ENCODE measurements at regions not wholly inside any gene's neighbourhood (a gene's known extent, or its start where the extent isn't known, plus 50 kb on each side); places are given as distances from the start of the nearest gene placed in this dataset.
"Not testable (repeated sequence)": the region's sequence is repeated elsewhere in the genome, so short reads cannot be mapped to it uniquely, and the experiment has no call there.

DNA sequence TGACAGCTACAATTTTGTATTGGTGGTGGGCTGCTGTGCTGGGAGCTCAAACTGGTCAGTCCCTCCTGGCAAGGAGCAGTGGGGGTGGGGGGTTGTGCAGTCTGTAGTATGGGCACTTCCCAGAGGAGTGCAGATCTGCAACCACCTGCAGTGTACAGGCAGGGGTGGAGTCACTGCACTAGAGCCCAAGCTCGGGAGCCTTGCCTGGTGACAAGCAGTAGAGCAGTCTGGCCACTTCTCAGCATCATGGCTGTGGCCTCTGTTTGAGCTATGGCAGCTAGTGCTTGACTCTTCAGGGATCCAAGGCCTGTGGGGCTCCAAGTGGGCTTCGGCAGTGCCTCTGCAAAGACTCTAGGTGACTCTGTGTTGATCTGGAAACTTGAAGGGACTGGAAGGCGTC lies 585.1 kb upstream of the GRM3 start:
- TF ChIP-seq, protein P1, sequence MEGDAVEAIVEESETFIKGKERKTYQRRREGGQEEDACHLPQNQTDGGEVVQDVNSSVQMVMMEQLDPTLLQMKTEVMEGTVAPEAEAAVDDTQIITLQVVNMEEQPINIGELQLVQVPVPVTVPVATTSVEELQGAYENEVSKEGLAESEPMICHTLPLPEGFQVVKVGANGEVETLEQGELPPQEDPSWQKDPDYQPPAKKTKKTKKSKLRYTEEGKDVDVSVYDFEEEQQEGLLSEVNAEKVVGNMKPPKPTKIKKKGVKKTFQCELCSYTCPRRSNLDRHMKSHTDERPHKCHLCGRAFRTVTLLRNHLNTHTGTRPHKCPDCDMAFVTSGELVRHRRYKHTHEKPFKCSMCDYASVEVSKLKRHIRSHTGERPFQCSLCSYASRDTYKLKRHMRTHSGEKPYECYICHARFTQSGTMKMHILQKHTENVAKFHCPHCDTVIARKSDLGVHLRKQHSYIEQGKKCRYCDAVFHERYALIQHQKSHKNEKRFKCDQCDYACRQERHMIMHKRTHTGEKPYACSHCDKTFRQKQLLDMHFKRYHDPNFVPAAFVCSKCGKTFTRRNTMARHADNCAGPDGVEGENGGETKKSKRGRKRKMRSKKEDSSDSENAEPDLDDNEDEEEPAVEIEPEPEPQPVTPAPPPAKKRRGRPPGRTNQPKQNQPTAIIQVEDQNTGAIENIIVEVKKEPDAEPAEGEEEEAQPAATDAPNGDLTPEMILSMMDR (IDR thresholded peaks at IDR 0.05), result no peak
- Histone ChIP-seq H3K4me3 (no peak overlapping the region), H3K4me1 (no peaks in the 10 kb centered on the region), H3K27ac (no peak overlapping the region), H3K36me3 (no peaks in the 10 kb centered on the region), H3K9me3 (peaks cover 3 to 9% of the 10 kb centered on the region in 2 donors), H3K27me3 (no peaks in the 10 kb centered on the region)
- DNase-seq (ENCODE audit: low spot score in 2 of 2), result no peak
- intact Hi-C loops (cut with DNase I), result no loop called here

DNA sequence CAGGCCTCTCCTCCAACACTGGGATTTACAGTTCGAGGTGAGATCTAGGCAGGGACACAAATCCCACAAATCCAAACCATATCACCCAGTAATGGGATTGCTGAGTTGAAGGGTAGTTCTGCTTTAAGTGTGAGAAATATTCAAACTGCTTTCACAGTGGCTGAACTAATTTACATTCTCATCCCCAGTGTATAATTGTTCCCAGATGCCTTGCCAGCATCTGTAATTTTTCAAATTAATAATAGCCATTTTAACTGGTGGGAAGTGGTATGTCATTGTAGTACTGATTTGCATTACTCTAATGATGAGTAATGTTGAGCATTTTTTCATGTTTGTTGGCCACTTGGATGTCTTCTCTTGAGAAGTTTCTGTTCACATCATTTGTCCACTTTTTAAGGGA lies 592.8 kb upstream of the GRM3 start:
- intact Hi-C loops (cut with DNase I), result no loop called here
- Histone ChIP-seq H3K4me1 (no peaks in the 10 kb centered on the region), H3K36me3 (no peaks in the 10 kb centered on the region), H3K9me3 (peaks cover 0 to 3% of the 10 kb centered on the region in 2 donors), H3K4me3 (no peak overlapping the region), H3K27ac (no peak overlapping the region), H3K27me3 (no peaks in the 10 kb centered on the region)
- TF ChIP-seq, protein P1 (IDR thresholded peaks at IDR 0.05), result no peak
- DNase-seq (ENCODE audit: low spot score in 2 of 2), result no peak

DNA sequence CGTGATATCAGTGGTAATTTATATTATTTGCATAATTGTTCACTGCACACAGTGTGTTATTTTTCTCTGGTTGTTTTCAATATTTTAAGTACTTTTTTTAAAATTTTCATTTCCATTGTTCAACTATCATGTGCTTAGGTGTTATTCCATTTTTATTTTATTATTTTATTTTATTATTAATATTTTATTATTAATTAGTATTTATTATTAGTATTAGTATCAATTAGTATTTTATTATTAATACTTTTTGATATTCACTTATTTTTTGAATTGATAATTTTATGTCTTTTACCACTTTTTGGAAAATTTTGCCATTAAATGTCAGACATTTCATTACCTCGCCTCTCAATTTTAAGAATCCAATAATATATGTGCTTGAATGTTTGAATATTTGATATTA lies 593.8 kb upstream of the GRM3 start:
- Histone ChIP-seq H3K4me3 (no peak overlapping the region), H3K9me3 (peaks cover 0 to 3% of the 10 kb centered on the region in 2 donors), H3K4me1 (no peaks in the 10 kb centered on the region), H3K27me3 (no peaks in the 10 kb centered on the region), H3K36me3 (no peaks in the 10 kb centered on the region), H3K27ac (no peak overlapping the region)
- DNase-seq (ENCODE audit: low spot score in 2 of 2), result no peak
- intact Hi-C loops (cut with DNase I), result no loop called here
- TF ChIP-seq, protein P1 (IDR thresholded peaks at IDR 0.05), result no peak

DNA sequence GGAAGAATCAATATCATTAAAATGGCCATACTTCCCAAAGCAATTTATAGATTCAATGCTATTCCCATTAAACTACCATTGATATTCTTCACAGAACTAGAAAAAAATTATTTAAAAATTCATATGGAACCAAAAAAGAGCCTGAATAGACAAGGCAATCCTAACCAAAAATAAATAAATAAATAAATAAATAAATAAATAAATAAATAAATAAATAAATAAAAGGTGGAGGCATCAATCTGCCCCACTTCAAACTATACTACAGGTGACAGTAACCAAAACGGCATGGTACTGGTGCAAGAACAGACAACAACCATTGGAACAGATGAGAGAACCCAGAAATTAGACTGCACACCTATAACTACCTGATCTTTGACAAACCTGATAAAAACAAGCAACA lies 598.5 kb upstream of the GRM3 start:
- intact Hi-C loops (cut with DNase I); H3K9me3 ChIP-seq; H3K4me3 ChIP-seq; H3K36me3 ChIP-seq; DNase-seq (ENCODE audit: low spot score in 2 of 2); H3K4me1 ChIP-seq; H3K27ac ChIP-seq; H3K27me3 ChIP-seq: not testable (repeated sequence)

DNA sequence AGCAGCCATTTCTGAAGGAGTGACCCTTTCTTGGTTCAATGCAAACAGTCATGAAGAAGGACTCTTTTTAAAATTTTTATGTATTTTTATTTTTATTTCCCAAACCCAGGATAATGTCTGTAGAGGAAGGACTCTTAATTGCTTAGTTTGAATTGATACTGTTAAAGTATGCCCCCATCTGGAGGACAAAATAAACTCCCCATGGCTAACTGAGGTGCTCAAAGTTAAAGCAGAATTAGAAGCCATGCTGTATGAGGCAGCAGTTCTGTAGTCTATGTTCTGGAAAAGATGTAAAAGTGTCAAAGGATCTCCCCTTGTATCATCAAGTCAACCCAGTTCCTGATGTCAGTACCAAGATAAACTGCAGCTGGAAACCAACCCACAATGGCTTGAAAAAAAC lies 617.9 kb upstream of the GRM3 start:
- intact Hi-C loops (cut with DNase I), result no loop called here
- Histone ChIP-seq H3K27me3 (no peaks in the 10 kb centered on the region), H3K9me3 (no peaks in the 10 kb centered on the region), H3K27ac (no peak overlapping the region), H3K4me3 (no peak overlapping the region), H3K36me3 (no peaks in the 10 kb centered on the region), H3K4me1 (no peaks in the 10 kb centered on the region)
- TF ChIP-seq, protein P1 (IDR thresholded peaks at IDR 0.05), result no peak
- DNase-seq (ENCODE audit: low spot score in 2 of 2), result no peak

DNA sequence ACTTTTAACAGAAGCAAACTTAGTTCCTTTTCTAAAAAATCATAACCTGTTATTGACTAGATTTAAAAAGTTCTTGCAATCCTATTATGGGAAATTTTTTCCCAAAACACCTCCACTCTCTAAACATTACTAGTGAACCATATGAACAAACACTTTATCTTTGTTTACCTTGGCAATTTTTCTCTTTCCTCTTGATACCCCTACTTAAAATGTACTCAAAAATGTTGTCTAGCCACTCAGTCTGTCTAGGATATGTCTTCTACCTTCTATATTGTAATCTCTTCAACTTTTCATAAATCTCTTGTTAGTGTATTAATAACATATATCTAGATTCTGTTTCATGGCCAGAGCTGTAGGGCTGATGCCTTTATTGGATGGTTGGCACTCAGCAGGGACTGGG lies 630.0 kb upstream of the GRM3 start:
- intact Hi-C loops (cut with DNase I), result no loop called here
- Histone ChIP-seq H3K27me3 (no peaks in the 10 kb centered on the region), H3K27ac (no peak overlapping the region), H3K4me1 (no peaks in the 10 kb centered on the region), H3K9me3 (no peaks in the 10 kb centered on the region), H3K36me3 (no peaks in the 10 kb centered on the region), H3K4me3 (no peak overlapping the region)
- no peak for DNase-seq (ENCODE audit: low spot score in 2 of 2)
- TF ChIP-seq, protein P1 (IDR thresholded peaks at IDR 0.05), result no peak

Measured in ascending aorta (tissue), 2 donors.